ENCODE measurements at regions not wholly inside any gene's neighbourhood (a gene's known extent, or its start where the extent isn't known, plus 50 kb on each side); places are given as distances from the start of the nearest gene placed in this dataset.

DNA sequence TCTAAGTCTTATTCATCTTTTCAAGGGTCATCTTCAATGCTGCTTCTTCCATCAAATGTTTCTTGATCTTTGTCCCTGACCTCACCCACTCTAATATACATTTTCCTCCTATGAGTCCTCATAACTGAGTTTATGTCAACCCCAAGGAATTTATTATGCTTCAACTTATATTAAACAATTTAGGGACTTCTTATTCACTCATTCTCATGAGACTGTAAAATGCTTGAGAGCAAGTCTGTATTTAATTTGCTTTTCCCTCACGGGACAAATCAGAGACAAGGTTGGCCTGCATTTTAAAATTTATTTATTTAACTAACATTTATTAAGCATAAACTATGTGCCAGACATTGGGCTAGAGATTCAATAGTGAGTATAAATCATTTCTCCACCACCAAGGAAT lies 312.0 kb upstream of the NT5E start:
- H3K9me3 ChIP-seq, result no peaks in the 10 kb centered on the region
- TF ChIP-seq, protein P1, sequence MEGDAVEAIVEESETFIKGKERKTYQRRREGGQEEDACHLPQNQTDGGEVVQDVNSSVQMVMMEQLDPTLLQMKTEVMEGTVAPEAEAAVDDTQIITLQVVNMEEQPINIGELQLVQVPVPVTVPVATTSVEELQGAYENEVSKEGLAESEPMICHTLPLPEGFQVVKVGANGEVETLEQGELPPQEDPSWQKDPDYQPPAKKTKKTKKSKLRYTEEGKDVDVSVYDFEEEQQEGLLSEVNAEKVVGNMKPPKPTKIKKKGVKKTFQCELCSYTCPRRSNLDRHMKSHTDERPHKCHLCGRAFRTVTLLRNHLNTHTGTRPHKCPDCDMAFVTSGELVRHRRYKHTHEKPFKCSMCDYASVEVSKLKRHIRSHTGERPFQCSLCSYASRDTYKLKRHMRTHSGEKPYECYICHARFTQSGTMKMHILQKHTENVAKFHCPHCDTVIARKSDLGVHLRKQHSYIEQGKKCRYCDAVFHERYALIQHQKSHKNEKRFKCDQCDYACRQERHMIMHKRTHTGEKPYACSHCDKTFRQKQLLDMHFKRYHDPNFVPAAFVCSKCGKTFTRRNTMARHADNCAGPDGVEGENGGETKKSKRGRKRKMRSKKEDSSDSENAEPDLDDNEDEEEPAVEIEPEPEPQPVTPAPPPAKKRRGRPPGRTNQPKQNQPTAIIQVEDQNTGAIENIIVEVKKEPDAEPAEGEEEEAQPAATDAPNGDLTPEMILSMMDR (IDR thresholded peaks at IDR 0.05), result no peak
- ATAC-seq (no peak), FAIRE-seq (no peak), DNase-seq (no peak)
- H3K36me3 ChIP-seq, result no peaks in the 10 kb centered on the region
- 30 to 33% methylated on average over 1 of the region's 1 CpG for WGBS, 2 donors
- no peak overlapping the region for H3K27ac ChIP-seq
- intact Hi-C loops (cut with DNase I), result no loop called here
- H3K27me3 ChIP-seq, result no peaks in the 10 kb centered on the region
- H3K4me3 ChIP-seq, result no peak overlapping the region
- no peaks in the 10 kb centered on the region for H3K4me1 ChIP-seq

DNA sequence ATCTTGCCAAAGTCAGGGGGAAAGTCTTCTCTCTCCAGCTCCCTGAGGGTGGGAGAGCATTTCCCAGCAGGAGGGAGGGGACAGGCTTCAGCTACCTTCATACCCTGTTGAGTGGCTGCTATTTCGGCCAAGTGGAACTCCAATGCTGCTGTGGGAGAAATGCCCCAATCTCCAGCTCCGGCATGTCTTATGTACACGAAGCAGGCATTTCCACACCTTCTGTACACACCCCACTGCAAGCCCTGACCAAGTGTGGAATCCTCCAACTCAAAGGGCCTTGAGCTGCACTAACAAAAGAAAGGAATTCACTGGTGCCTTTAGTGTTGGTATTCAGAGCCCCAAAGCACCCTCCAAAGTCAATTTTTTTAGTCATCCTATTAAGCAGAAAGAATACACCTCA lies 313.6 kb upstream of the NT5E start:
- no peaks in the 10 kb centered on the region for H3K27me3 ChIP-seq
- WGBS, 2 donors, result 14 to 27% methylated on average over 3 of the region's 3 CpGs
- FAIRE-seq (no peak), DNase-seq (no peak), ATAC-seq (no peak)
- no peaks in the 10 kb centered on the region for H3K9me3 ChIP-seq
- H3K27ac ChIP-seq, result no peak overlapping the region
- no peaks in the 10 kb centered on the region for H3K4me1 ChIP-seq
- H3K36me3 ChIP-seq, result no peaks in the 10 kb centered on the region
- H3K4me3 ChIP-seq, result no peak overlapping the region
- intact Hi-C loops (cut with DNase I), result no loop called here
- TF ChIP-seq, protein P1 (IDR thresholded peaks at IDR 0.05), result no peak

- DNase-seq (no peak), FAIRE-seq (no peak), ATAC-seq (no peak)
- TF ChIP-seq, protein P1 (IDR thresholded peaks at IDR 0.05), result no peak
- no peaks in the 10 kb centered on the region for H3K27me3 ChIP-seq
- 42 to 44% methylated on average over 1 of the region's 1 CpG for WGBS, 2 donors
- H3K36me3 ChIP-seq, result no peaks in the 10 kb centered on the region
- H3K27ac ChIP-seq, result no peak overlapping the region
- intact Hi-C loops (cut with DNase I), result no loop called here
- H3K4me3 ChIP-seq, result no peak overlapping the region
- H3K4me1 ChIP-seq, result no peaks in the 10 kb centered on the region
- H3K9me3 ChIP-seq, result no peaks in the 10 kb centered on the region
Measured at GRCh38 chr6:85135376-85136094, 314.3 kb upstream of the NT5E start.

DNA sequence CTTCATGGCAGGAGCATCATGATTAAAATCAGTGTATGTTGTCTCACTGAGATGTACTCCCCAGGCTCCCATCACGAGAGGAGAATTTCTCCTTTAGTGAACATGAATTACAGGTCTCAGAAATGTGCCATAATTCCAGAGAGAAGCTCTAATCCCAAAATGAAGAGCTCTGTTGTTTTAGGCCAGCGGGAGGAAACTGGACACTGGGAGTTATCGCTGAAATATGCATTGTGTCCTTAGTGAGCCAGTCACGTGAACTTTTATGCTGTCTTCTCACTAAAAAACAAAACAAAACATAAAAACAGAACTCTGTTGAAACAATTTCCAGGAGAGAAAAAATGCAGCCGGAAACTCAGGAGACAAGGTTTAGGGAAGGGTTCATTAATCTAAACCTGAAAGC lies 315.7 kb upstream of the NT5E start:
- Histone ChIP-seq H3K4me3 (no peak overlapping the region), H3K36me3 (no peaks in the 10 kb centered on the region), H3K4me1 (no peaks in the 10 kb centered on the region), H3K9me3 (no peaks in the 10 kb centered on the region), H3K27me3 (no peaks in the 10 kb centered on the region), H3K27ac (no peak overlapping the region)
- no peak for DNase-seq
- WGBS, 2 donors, result 67 to 69% methylated on average over 5 of the region's 5 CpGs
- TF ChIP-seq, protein P1 (IDR thresholded peaks at IDR 0.05), result no peak
- intact Hi-C loops (cut with DNase I), result no loop called here
- no peak for FAIRE-seq
- ATAC-seq, result no peak

DNA sequence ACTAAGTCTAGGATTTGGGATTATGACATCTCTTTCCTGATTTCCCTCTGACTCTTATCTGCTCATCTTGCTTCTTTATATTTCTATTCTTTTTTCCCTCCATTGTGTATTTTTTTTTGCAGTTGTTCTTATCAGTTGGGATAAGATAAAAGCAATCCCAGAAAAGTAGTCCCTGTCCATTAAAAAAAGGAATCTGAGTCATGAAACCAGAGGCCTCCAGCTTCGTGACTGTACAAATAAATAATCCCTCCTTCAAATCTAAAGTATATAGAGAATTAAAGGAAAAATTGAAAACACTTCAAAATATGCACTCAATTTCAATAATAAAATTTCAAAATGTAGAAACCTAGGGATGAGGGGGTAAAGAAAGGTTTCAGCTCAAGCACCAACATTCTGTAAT lies 317.8 kb upstream of the NT5E start:
- no peak for ATAC-seq

More for the DNA sequence above, 317.8 kb upstream of the NT5E start:
- no peak overlapping the region for H3K4me3 ChIP-seq
- TF ChIP-seq, protein P1 (IDR thresholded peaks at IDR 0.05), result no peak
- DNase-seq, result no peak
- no peaks in the 10 kb centered on the region for H3K36me3 ChIP-seq
- WGBS, 2 donors, result 32 to 40% methylated on average over 1 of the region's 1 CpG
- H3K27me3 ChIP-seq, result no peaks in the 10 kb centered on the region
- FAIRE-seq, result no peak
- no peak overlapping the region for H3K27ac ChIP-seq
- H3K4me1 ChIP-seq, result no peaks in the 10 kb centered on the region
- intact Hi-C loops (cut with DNase I), result no loop called here
- H3K9me3 ChIP-seq, result no peaks in the 10 kb centered on the region
